ENCODE measurements at regions not wholly inside any gene's neighbourhood (a gene's known extent, or its start where the extent isn't known, plus 50 kb on each side); places are given as distances from the start of the nearest gene placed in this dataset.

GRCh38 chr2:161107265-161107664 lies 53.0 kb upstream of the TANK start:
- H3K79me2 ChIP-seq (replicated peaks; ENCODE audit: insufficient read depth): no peaks in the 10 kb centered on the region
- Mint-ChIP-seq H3K27me3 (ENCODE audit: insufficient read depth, low read depth, poor library complexity) (no peaks in the 10 kb centered on the region), H3K27ac (no peak overlapping the region), H3K36me3 (ENCODE audit: low read depth) (no peaks in the 10 kb centered on the region), H3K9me3 (no peaks in the 10 kb centered on the region), H3K4me1 (peaks cover 13% of the 10 kb centered on the region), H3K4me3 (no peak overlapping the region)
- peaks cover 11% of the 10 kb centered on the region for H3K4me1 ChIP-seq (ENCODE audit: insufficient read depth)
- no peaks in the 10 kb centered on the region for H4K20me1 ChIP-seq (replicated peaks; ENCODE audit: insufficient read depth)
- no peak overlapping the region for H3K4me3 ChIP-seq
- no peak overlapping the region for H2AFZ ChIP-seq
- ATAC-seq: no peak
- no peaks in the 10 kb centered on the region for H3K9me2 ChIP-seq (ENCODE audit: insufficient read depth)
- TF ChIP-seq CREB1 (CRISPR knock-in tag; IDR thresholded peaks at IDR 0.05; ENCODE audit: low read depth) (no peak), STAT1 (IDR thresholded peaks at IDR 0.05; ENCODE audit: unreplicated experiment) (no peak), EZH2 (IDR thresholded peaks at IDR 0.05; ENCODE audit: low read depth, unreplicated experiment) (no peak), NANOG (IDR thresholded peaks at IDR 0.05; ENCODE audit: borderline replicate concordance) (no peak), ZNF462 (CRISPR knock-in tag; IDR thresholded peaks at IDR 0.05) (no peak), ZNF331 (CRISPR knock-in tag; IDR thresholded peaks at IDR 0.05; ENCODE audit: low read depth) (no peak), EZH2phosphoT487 (IDR thresholded peaks at IDR 0.05; ENCODE audit: unreplicated experiment) (no peak), CTCF (conservative IDR thresholded peaks at IDR 0.05; ENCODE audit: low read depth in 2 of 2) (no peak), ZNF114 (CRISPR knock-in tag; IDR thresholded peaks at IDR 0.05) (no peak), POLR2AphosphoS5 (IDR thresholded peaks at IDR 0.05; ENCODE audit: low read depth) (no peak), JUNB (IDR thresholded peaks at IDR 0.05; ENCODE audit: unreplicated experiment) (no peak)
- H3F3A ChIP-seq (replicated peaks; ENCODE audit: low read depth): no peaks in the 10 kb centered on the region
- H3K27me3 ChIP-seq (ENCODE audit: insufficient read depth): no peaks in the 10 kb centered on the region
- H3K36me3 ChIP-seq (ENCODE audit: insufficient read depth): no peaks in the 10 kb centered on the region
- DNase-seq (ENCODE audit: low spot score): no peak
- no peak overlapping the region for H3K27ac ChIP-seq (ENCODE audit: low read depth)
- H3K4me2 ChIP-seq: no peak overlapping the region
